Kidney (tissue), 13 donors: ENCODE measurements at regions not wholly inside any gene's neighbourhood (a gene's known extent, or its start where the extent isn't known, plus 50 kb on each side); places are given as distances from the start of the nearest gene placed in this dataset.

Experiments
- DNase-seq, 5 donors: peaks; one replicate each; pipeline ENCODE4 v3.0.0-alpha.2; 2013 to 2020
- FAIRE-seq: peaks from 2 replicates; lab custom pipeline; 2012; peaks lifted over from hg19 to GRCh38; lab: Jason Lieb, UNC
- H3K27ac ChIP-seq, 2 donors: one replicate each; pipeline ENCODE4 v1.7.0; 2013; ENCODE audit warnings: low read depth in 2 of 2, low read length in 2 of 2, inconsistent platforms in 1 of 2
- H3K27me3 ChIP-seq: one replicate; pipeline ENCODE4 v1.7.1; 2013; ENCODE audit warnings: low read length, inconsistent platforms; ENCODE audit not compliant: control insufficient read depth, insufficient read depth
- H3K36me3 ChIP-seq, 3 donors: one replicate each; pipeline versions ENCODE4 v1.7.0 to v1.7.1; 2013; ENCODE audit warnings: low read length in 3 of 3, control low read depth in 1 of 3, inconsistent platforms in 1 of 3; ENCODE audit not compliant: insufficient read depth in 3 of 3, control insufficient read depth in 2 of 3
- H3K4me1 ChIP-seq, 3 donors: one replicate each; pipeline versions ENCODE4 v1.7.0 to v1.7.1; 2013; ENCODE audit warnings: low read length in 3 of 3, inconsistent platforms in 1 of 3, low read depth in 1 of 3; ENCODE audit not compliant: control insufficient read depth in 2 of 3, insufficient read depth in 2 of 3
- H3K4me3 ChIP-seq, 3 donors: one replicate each; pipeline versions ENCODE4 v1.7.0 to v1.8.1; 2013; ENCODE audit warnings: low read length in 3 of 3, control low read depth in 1 of 3, inconsistent platforms in 1 of 3
- H3K9ac ChIP-seq, 3 donors: one replicate each; pipeline versions ENCODE4 v1.7.0 to v1.7.1; 2013; ENCODE audit warnings: low read length in 3 of 3, control low read depth in 1 of 3, inconsistent platforms in 1 of 3
- H3K9me3 ChIP-seq, 3 donors: one replicate each; pipeline versions ENCODE4 v1.7.0 to v1.7.1; 2013; ENCODE audit warnings: low read length in 3 of 3, control low read depth in 1 of 3, inconsistent platforms in 1 of 3; ENCODE audit not compliant: control insufficient read depth in 2 of 3, insufficient read depth in 1 of 3
- intact Hi-C: fragments of 100-400 bp; cut with DNase I; formaldehyde crosslinking; loops from one replicate; pipeline ENCODE4 v1.11.1; 2022
- TF ChIP-seq, protein P1 (sequence below): IDR thresholded peaks from 3 replicates; pipeline ENCODE4 v1.5.1; 2012; ENCODE audit warnings: mild to moderate bottlenecking, moderate library complexity, borderline replicate concordance; ENCODE audit not compliant: insufficient read depth; ENCODE audit errors: extremely low read depth
- donor health status: control.
- donor health status: control.
- donor health status: control.
- donor health status: control.
- donor health status: control.
- donor health status: DM: yes; HTN: yes; CAD: no.
- donor health status: Normal renal cell carcinoma (clear cell type).

DNA sequence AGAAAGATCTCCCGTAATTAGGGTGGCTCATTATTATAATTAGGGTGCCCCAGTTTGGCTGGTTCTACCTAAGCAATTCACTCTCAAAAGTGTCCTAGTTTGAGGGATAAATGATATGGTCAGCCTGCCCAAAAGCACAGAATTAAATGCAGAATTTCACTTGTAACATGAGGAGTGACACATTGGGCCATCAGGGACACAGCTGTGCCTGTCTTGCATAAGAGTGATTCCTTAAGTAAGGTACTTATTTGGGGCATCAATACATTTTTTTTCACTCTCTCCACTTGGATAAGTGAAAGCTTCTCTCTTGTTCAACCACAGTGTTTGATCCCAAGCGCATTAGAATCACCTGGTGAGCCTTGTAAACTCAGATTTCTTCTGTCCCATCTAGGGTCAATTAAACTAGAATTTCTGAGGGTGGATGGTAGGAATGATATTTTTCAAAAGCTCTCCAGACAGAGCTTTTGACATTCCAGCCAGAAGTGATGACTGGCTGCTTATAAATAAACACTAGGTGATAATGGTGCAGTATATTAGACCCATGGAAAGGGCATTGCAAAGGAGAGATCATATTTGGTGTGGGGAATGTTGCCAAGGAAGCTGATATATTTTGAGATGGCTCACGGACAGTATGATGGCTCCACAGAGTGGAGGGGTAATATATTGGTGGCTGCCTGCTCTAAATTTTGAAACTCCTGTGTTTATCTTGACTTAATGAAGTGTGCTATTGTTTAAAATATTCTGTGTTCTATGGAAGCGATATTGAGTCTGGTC, 458.1 kb upstream of the RASGRP1 start:
- TF ChIP-seq, protein P1, sequence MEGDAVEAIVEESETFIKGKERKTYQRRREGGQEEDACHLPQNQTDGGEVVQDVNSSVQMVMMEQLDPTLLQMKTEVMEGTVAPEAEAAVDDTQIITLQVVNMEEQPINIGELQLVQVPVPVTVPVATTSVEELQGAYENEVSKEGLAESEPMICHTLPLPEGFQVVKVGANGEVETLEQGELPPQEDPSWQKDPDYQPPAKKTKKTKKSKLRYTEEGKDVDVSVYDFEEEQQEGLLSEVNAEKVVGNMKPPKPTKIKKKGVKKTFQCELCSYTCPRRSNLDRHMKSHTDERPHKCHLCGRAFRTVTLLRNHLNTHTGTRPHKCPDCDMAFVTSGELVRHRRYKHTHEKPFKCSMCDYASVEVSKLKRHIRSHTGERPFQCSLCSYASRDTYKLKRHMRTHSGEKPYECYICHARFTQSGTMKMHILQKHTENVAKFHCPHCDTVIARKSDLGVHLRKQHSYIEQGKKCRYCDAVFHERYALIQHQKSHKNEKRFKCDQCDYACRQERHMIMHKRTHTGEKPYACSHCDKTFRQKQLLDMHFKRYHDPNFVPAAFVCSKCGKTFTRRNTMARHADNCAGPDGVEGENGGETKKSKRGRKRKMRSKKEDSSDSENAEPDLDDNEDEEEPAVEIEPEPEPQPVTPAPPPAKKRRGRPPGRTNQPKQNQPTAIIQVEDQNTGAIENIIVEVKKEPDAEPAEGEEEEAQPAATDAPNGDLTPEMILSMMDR = no peak
- intact Hi-C loops = no loop called here

DNA sequence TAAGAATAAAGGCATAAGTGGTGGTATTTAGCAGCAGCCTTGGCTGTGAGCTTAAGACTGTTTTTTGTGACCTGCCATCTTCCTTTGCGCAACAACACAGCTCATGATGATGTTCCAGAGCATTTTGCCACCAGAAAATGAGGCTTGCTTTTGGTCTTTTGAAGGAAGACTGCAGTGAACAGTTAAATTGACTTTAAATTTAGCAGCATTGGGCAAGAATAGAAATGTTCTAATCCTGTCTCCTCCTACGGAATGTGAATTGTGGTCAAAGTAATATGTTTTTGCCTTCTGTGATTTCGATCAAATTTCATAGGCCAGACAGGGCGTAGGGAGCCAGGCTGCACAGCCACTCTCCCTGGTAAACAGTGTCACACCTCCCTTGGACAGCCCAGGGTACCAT, 460.7 kb upstream of the RASGRP1 start:
- Histone ChIP-seq H3K9ac (no peak overlapping the region), H3K4me1 (no peaks in the 10 kb centered on the region), H3K9me3 (no peaks in the 10 kb centered on the region), H3K4me3 (no peak overlapping the region), H3K27me3 (no peaks in the 10 kb centered on the region), H3K36me3 (no peaks in the 10 kb centered on the region), H3K27ac (no peak overlapping the region)
- FAIRE-seq = no peak
- TF ChIP-seq, protein P1 = no peak
- intact Hi-C loops = no loop called here
- no peak for DNase-seq

More for the DNA sequence above, 458.1 kb upstream of the RASGRP1 start:
- H3K4me1 ChIP-seq = no peaks in the 10 kb centered on the region
- no peaks in the 10 kb centered on the region for H3K9me3 ChIP-seq
- H3K9ac ChIP-seq = no peak overlapping the region
- no peak overlapping the region for H3K27ac ChIP-seq
- H3K36me3 ChIP-seq = no peaks in the 10 kb centered on the region
- DNase-seq (no peak), FAIRE-seq (no peak)
- H3K27me3 ChIP-seq = no peaks in the 10 kb centered on the region
- no peak overlapping the region for H3K4me3 ChIP-seq

DNA sequence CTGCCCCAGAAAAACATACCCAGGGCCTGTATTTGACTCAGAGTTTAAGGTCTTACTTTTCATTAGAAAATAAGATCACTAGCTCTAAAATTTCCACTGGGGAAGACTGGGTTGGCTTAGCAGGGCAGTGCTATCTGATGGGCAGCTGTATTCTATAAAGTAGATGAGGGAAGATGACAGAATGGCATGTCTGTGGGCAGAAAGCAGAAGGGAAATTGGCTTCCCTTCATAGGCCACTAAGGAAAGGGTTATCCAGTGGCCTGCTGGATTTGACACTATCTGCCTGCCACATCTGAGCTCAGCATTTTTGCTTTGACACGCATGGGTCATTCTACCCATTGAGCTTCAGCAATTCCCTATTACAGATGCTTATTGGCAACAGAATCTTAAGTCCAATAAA, 461.3 kb upstream of the RASGRP1 start:
- intact Hi-C loops = no loop called here
- DNase-seq (no peak), FAIRE-seq (no peak)
- Histone ChIP-seq H3K27ac (no peak overlapping the region), H3K27me3 (no peaks in the 10 kb centered on the region), H3K9ac (no peak overlapping the region), H3K4me3 (no peak overlapping the region), H3K4me1 (no peaks in the 10 kb centered on the region), H3K36me3 (no peaks in the 10 kb centered on the region), H3K9me3 (no peaks in the 10 kb centered on the region)
- TF ChIP-seq, protein P1 = no peak

DNA sequence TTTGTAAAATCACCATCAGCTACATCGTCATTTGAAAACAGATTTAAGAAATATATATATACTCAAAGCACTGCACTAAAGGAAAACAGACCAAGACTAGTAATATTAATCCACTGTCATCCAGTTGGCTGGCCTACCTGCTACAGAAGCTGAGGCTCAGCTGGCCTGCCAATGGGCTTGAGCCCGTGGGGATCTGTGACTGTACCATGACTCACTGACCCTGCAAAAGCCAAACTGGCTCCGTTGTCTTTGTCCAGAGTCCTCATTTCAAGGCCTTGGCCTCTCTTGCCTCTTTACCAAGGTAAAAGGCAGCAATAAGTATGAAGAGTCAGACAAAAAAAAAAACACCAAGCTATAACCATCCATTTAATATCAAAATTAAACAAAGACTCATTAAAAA, 463.5 kb upstream of the RASGRP1 start:
- Histone ChIP-seq H3K4me1 (no peaks in the 10 kb centered on the region), H3K27me3 (no peaks in the 10 kb centered on the region), H3K36me3 (no peaks in the 10 kb centered on the region), H3K4me3 (no peak overlapping the region), H3K27ac (no peak overlapping the region), H3K9me3 (no peaks in the 10 kb centered on the region), H3K9ac (no peak overlapping the region)
- intact Hi-C loops = no loop called here
- no peak for DNase-seq
- TF ChIP-seq, protein P1 = no peak
- no peak for FAIRE-seq
